CD14-positive monocyte (primary cell): ENCODE measurements at regions not wholly inside any gene's neighbourhood (a gene's known extent, or its start where the extent isn't known, plus 50 kb on each side); places are given as distances from the start of the nearest gene placed in this dataset.

Source experiments
- DNase-seq, 3 donors: peaks; one replicate each; pipeline ENCODE4 v3.0.0-alpha.2; 2011 to 2022
- H2AFZ ChIP-seq: 2 replicates; pipeline ENCODE4 v1.6.0; 2012; ENCODE audit warnings: mild to moderate bottlenecking, low read depth, low read length, inconsistent platforms; ENCODE audit not compliant: insufficient read depth, poor library complexity, severe bottlenecking
- H3K27ac ChIP-seq, 2 donors: 1 replicate in 1 of 2; 2 replicates in 1 of 2; pipeline ENCODE4 v1.5.1; 2012 to 2013; ENCODE audit warnings: low read length in 2 of 2, control low read depth in 1 of 2, inconsistent platforms in 1 of 2, low read depth in 1 of 2, mild to moderate bottlenecking in 1 of 2
- H3K27me3 ChIP-seq, 2 donors: one replicate each; pipeline versions ENCODE4 v1.6.0 to v1.6.1; 2011 to 2013; ENCODE audit warnings: low read length in 2 of 2; ENCODE audit not compliant: control insufficient read depth in 2 of 2, insufficient read depth in 2 of 2
- H3K36me3 ChIP-seq, 2 donors: replicated peaks in 1 of 2; 1 replicate in 1 of 2; 2 replicates in 1 of 2; pipeline versions ENCODE4 v1.5.1 to v1.6.1; 2012 to 2013; ENCODE audit warnings: low read length in 2 of 2, control low read depth in 1 of 2, inconsistent platforms in 1 of 2, mild to moderate bottlenecking in 1 of 2; ENCODE audit not compliant: insufficient read depth in 2 of 2, control insufficient read depth in 1 of 2
- H3K4me1 ChIP-seq, 2 donors: 1 replicate in 1 of 2; 2 replicates in 1 of 2; pipeline versions ENCODE4 v1.5.1 to v1.6.1; 2012 to 2013; ENCODE audit warnings: low read length in 2 of 2, control low read depth in 1 of 2, inconsistent platforms in 1 of 2, mild to moderate bottlenecking in 1 of 2, moderate library complexity in 1 of 2; ENCODE audit not compliant: insufficient read depth in 2 of 2, control insufficient read depth in 1 of 2
- H3K4me2 ChIP-seq: replicated peaks from 2 replicates; pipeline ENCODE3; 2012; ENCODE audit warnings: low read length, moderate library complexity, mild to moderate bottlenecking; ENCODE audit not compliant: poor library complexity, severe bottlenecking; ENCODE audit errors: extremely low read depth
- H3K4me3 ChIP-seq, 3 experiments: fragments of 200-600 bp in 1 of 3; sonication (generic) in 1 of 3; replicated peaks in 1 of 3; 1 replicate in 2 of 3; 2 replicates in 1 of 3; pipeline ENCODE4 v1.5.1; 2011 to 2013; ENCODE audit warnings: low read length in 3 of 3, mild to moderate bottlenecking in 3 of 3, control low read depth in 2 of 3, low read depth in 2 of 3, inconsistent platforms in 1 of 3, moderate library complexity in 1 of 3
- H3K79me2 ChIP-seq: 2 replicates; pipeline ENCODE4 v1.6.0; 2012; ENCODE audit warnings: mild to moderate bottlenecking, control low read depth, inconsistent platforms, low read length, moderate library complexity; ENCODE audit not compliant: insufficient read depth
- H3K9ac ChIP-seq: 2 replicates; pipeline ENCODE4 v1.6.0; 2017; ENCODE audit warnings: low read length, mild to moderate bottlenecking; ENCODE audit not compliant: insufficient read depth, poor library complexity, severe bottlenecking
- H3K9me3 ChIP-seq, 2 donors: replicated peaks in 1 of 2; 1 replicate in 1 of 2; 2 replicates in 1 of 2; pipeline versions ENCODE4 v1.5.1 to v1.6.1; 2012 to 2013; ENCODE audit warnings: low read length in 2 of 2, control low read depth in 1 of 2; ENCODE audit not compliant: control insufficient read depth in 1 of 2, insufficient read depth in 1 of 2
- H4K20me1 ChIP-seq: 2 replicates; pipeline ENCODE4 v1.6.0; 2012; ENCODE audit warnings: mild to moderate bottlenecking, low read length, control low read depth, moderate library complexity; ENCODE audit not compliant: insufficient read depth
- H3K27ac Mint-ChIP-seq, 7 donors: one replicate each; pipeline ENCODE4 v1.8.0; 2020; ENCODE audit warnings: mild to moderate bottlenecking in 7 of 7, mixed read lengths in 7 of 7, moderate library complexity in 6 of 7, inconsistent platforms in 2 of 7
- H3K27me3 Mint-ChIP-seq, 3 donors: one replicate each; pipeline ENCODE4 v1.8.0; 2021 to 2022; ENCODE audit warnings: low read depth in 3 of 3, mild to moderate bottlenecking in 3 of 3, mixed read lengths in 3 of 3, moderate library complexity in 3 of 3, inconsistent platforms in 1 of 3
- H3K36me3 Mint-ChIP-seq, 2 donors: one replicate each; pipeline ENCODE4 v1.8.0; 2020; ENCODE audit warnings: mixed read lengths in 2 of 2, inconsistent platforms in 1 of 2, mild to moderate bottlenecking in 1 of 2
- H3K4me1 Mint-ChIP-seq: one replicate; pipeline ENCODE4 v1.8.0; 2020; ENCODE audit warnings: mild to moderate bottlenecking, mixed read lengths
- H3K4me3 Mint-ChIP-seq, 2 donors: one replicate each; pipeline ENCODE4 v1.8.0; 2020; ENCODE audit warnings: mild to moderate bottlenecking in 2 of 2, mixed read lengths in 2 of 2, moderate library complexity in 1 of 2
- H3K9me3 Mint-ChIP-seq, 7 donors: one replicate each; pipeline ENCODE4 v1.8.0; 2020 to 2022; ENCODE audit warnings: mixed read lengths in 7 of 7, mild to moderate bottlenecking in 6 of 7, moderate library complexity in 6 of 7, inconsistent platforms in 2 of 7
- CTCF ChIP-seq: fragments of 200-600 bp; IDR thresholded peaks from one replicate; pipeline ENCODE4 v1.8.0; 2022; ENCODE audit warnings: antibody characterized with exemption, mild to moderate bottlenecking
- WGBS: methylation state at CpG from one replicate; pipeline ENCODE4 v1.1.5; 2013; ENCODE audit warnings: missing lambda C conversion rate; ENCODE audit not compliant: insufficient coverage; 5-methylcytosine and 5-hydroxymethylcytosine counted together
- intact Hi-C, 2 donors: fragments of 100-400 bp; cut with micrococcal nuclease; formaldehyde crosslinking; loops; one replicate each; pipeline versions ENCODE4 v1.15.0 to v1.15.1; 2023

- no peaks in the 10 kb centered on the region for H3K4me1 Mint-ChIP-seq
- peaks cover 0 to 7% (median 0%) of the 10 kb centered on the region in 7 donors for H3K9me3 Mint-ChIP-seq
- no peak overlapping the region for H3K4me3 Mint-ChIP-seq
- TF ChIP-seq CTCF, result no peak
- no peak overlapping the region for H3K4me2 ChIP-seq
- no peaks in the 10 kb centered on the region for H3K79me2 ChIP-seq
- no peak overlapping the region for H3K9ac ChIP-seq
- no peaks in the 10 kb centered on the region for H3K4me1 ChIP-seq
- WGBS, result no CpG with 5 or more reads among the region's 1 CpG
- no peaks in the 10 kb centered on the region for H3K36me3 ChIP-seq
- H4K20me1 ChIP-seq, result no peaks in the 10 kb centered on the region
- H3K9me3 ChIP-seq, result no peaks in the 10 kb centered on the region
- no peak for DNase-seq
- no peaks in the 10 kb centered on the region for H3K27me3 ChIP-seq
- H2AFZ ChIP-seq, result no peak overlapping the region
- H3K27me3 Mint-ChIP-seq, result peaks cover 0 to 4% (median 0%) of the 10 kb centered on the region in 3 donors
- H3K27ac ChIP-seq, result no peak overlapping the region
- H3K4me3 ChIP-seq, result no peak overlapping the region
- intact Hi-C loops, result no loop called here
- no peaks in the 10 kb centered on the region for H3K36me3 Mint-ChIP-seq
- H3K27ac Mint-ChIP-seq, result peak overlapping the region in 1 of 7 donors; percentile 40
Measured at GRCh38 chr12:13368431-13368830, 171.9 kb downstream of the EMP1 start.

- no peak for TF ChIP-seq CTCF
- Histone ChIP-seq H3K4me1 (no peaks in the 10 kb centered on the region), H3K36me3 (no peaks in the 10 kb centered on the region), H4K20me1 (no peaks in the 10 kb centered on the region), H3K79me2 (no peaks in the 10 kb centered on the region), H3K27ac (no peak overlapping the region), H3K27me3 (no peaks in the 10 kb centered on the region), H3K9me3 (no peaks in the 10 kb centered on the region), H3K4me2 (no peak overlapping the region), H2AFZ (no peak overlapping the region), H3K4me3 (no peak overlapping the region), H3K9ac (no peak overlapping the region)
- H3K27me3 Mint-ChIP-seq, result peaks cover 0 to 4% (median under 1%) of the 10 kb centered on the region in 3 donors
- peaks cover 0 to 7% (median 0%) of the 10 kb centered on the region in 7 donors for H3K9me3 Mint-ChIP-seq
- no peaks in the 10 kb centered on the region for H3K4me1 Mint-ChIP-seq
- no peak overlapping the region for H3K27ac Mint-ChIP-seq
- no peak for DNase-seq
- H3K4me3 Mint-ChIP-seq, result no peak overlapping the region
- WGBS, result 95% methylated on average over 9 of the region's 11 CpGs
- no peaks in the 10 kb centered on the region for H3K36me3 Mint-ChIP-seq
- intact Hi-C loops, result no loop called here
Measured at GRCh38 chr12:13367973-13368372, 171.4 kb downstream of the EMP1 start.
